DOHH2 (cell line): ENCODE measurements at regions not wholly inside any gene's neighbourhood (a gene's known extent, or its start where the extent isn't known, plus 50 kb on each side); places are given as distances from the start of the nearest gene placed in this dataset.
"Not testable (repeated sequence)": the region's sequence is repeated elsewhere in the genome, so short reads cannot be mapped to it uniquely, and the experiment has no call there.

ENCODE experiments used
- H3F3A ChIP-seq: fragments of 200-600 bp; sonication (generic), shearing (Covaris generic); 2 replicates; pipeline ENCODE4 v1.6.0; 2016; ENCODE audit warnings: antibody characterized with exemption, mild to moderate bottlenecking; ENCODE audit not compliant: control insufficient read depth, insufficient read depth
- H3K27ac ChIP-seq: fragments of 200-600 bp; sonication (generic); 2 replicates; pipeline ENCODE4 v1.5.1; 2014; ENCODE audit warnings: low read depth, mild to moderate bottlenecking, low read length, moderate library complexity
- H3K27me3 ChIP-seq: fragments of 200-600 bp; sonication (generic); 2 replicates; pipeline ENCODE4 v1.6.1; 2014; ENCODE audit warnings: mild to moderate bottlenecking, low read length, mixed read lengths; ENCODE audit not compliant: control insufficient read depth
- H3K36me3 ChIP-seq: fragments of 200-600 bp; sonication (generic); 2 replicates; pipeline ENCODE4 v1.6.1; 2014; ENCODE audit warnings: mild to moderate bottlenecking, low read length, moderate library complexity, mixed read lengths; ENCODE audit not compliant: control insufficient read depth
- H3K4me1 ChIP-seq: fragments of 200-600 bp; sonication (generic); 2 replicates; pipeline ENCODE4 v1.6.1; 2014; ENCODE audit warnings: mild to moderate bottlenecking, low read length, mixed read lengths; ENCODE audit not compliant: control insufficient read depth
- H3K4me2 ChIP-seq: fragments of 200-600 bp; sonication (generic); 2 replicates; pipeline ENCODE4 v1.6.0; 2014; ENCODE audit warnings: mild to moderate bottlenecking, low read length, moderate library complexity
- H3K4me3 ChIP-seq: fragments of 200-600 bp; sonication (generic); 2 replicates; pipeline ENCODE4 v1.5.1; 2014; ENCODE audit warnings: mild to moderate bottlenecking, low read length, mixed read lengths
- H3K79me2 ChIP-seq: fragments of 200-600 bp; sonication (generic); 2 replicates; pipeline ENCODE4 v1.6.1; 2014; ENCODE audit warnings: mild to moderate bottlenecking, low read length, mixed read lengths; ENCODE audit not compliant: control insufficient read depth
- H3K9me2 ChIP-seq: fragments of 200-600 bp; sonication (generic); replicated peaks from 2 replicates; pipeline ENCODE4 v1.6.1; 2014; ENCODE audit warnings: mild to moderate bottlenecking, low read length, mixed read lengths; ENCODE audit not compliant: control insufficient read depth
- H3K9me3 ChIP-seq: fragments of 200-600 bp; sonication (generic); 2 replicates; pipeline ENCODE4 v1.6.1; 2014; ENCODE audit warnings: antibody characterized with exemption, low read length, mixed read lengths; ENCODE audit not compliant: control insufficient read depth, insufficient read depth
- H4K20me1 ChIP-seq: fragments of 200-600 bp; sonication (generic); 2 replicates; pipeline ENCODE4 v1.6.0; 2014; ENCODE audit warnings: low read depth, mild to moderate bottlenecking, antibody characterized with exemption, low read length, moderate library complexity; ENCODE audit not compliant: control insufficient read depth, insufficient read depth
- EZH2phosphoT487 ChIP-seq: fragments of 200-600 bp; sonication (generic); IDR thresholded peaks from 2 replicates; pipeline ENCODE4 v1.6.1; 2017; ENCODE audit warnings: borderline replicate concordance, mild to moderate bottlenecking, antibody characterized with exemption, low read length, moderate library complexity, mixed read lengths
- TF ChIP-seq, protein P1 (sequence below): fragments of 200-600 bp; sonication (generic); IDR thresholded peaks from one replicate; pipeline ENCODE4 v1.5.1; 2014; ENCODE audit warnings: antibody characterized with exemption, mild to moderate bottlenecking, low read depth, low read length; ENCODE audit not compliant: poor library complexity, severe bottlenecking

DNA sequence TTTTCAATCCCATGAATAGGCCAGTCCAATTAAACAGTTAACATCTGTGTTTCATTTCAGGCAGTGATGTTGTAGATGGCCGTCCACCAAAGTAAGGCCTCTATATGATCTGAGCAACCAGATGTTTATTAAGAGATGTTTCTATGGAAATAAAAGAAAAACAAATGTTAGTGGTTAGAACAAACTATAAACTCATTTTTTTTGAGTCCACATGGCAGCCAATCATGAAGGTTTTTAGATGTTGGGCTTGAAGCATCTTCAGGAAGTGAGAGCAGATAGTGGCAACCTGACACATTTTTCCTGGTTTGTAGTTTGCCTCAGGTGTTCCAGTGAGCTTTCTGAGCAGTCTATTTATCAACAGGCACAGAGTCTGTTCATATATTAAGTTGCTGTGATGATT, 746.1 kb downstream of the PRIM2 start:
- not testable (repeated sequence) for H4K20me1 ChIP-seq

DNA sequence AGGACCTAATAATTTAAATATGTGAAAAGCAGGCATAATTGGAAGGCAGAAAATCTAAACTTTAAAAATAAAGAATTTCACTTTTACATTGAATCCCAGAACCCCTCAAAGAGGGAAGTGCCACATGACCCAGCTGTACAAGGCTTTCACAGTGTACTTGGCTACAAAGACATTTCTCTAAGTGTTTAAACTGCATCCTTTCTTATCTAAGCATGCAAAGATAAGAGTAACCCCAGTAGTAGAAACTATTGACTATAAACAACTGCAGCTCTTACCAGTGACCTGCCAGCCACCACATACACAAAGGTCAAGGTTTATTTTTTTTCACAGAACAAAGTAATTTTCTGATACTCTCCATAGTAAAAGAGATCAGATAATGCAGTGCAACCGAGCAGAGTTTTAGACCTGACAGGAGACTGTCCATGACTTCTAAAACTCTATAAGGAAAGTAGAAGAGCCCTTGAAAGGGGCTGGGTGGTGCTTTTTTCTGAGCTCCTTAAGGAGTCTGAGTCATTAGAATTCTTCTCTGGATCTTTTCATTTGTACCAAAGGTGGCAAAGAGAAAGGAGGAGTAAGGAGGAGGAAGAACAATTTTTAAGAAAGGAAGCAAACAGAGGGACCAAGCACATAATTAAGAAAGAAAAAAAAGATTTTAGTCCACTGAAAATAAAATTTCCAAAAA, 750.6 kb downstream of the PRIM2 start:
- H3K27me3 ChIP-seq, H3K79me2 ChIP-seq, H3K4me2 ChIP-seq, H4K20me1 ChIP-seq, H3K9me3 ChIP-seq, H3F3A ChIP-seq, H3K27ac ChIP-seq, H3K9me2 ChIP-seq, H3K36me3 ChIP-seq, H3K4me1 ChIP-seq, H3K4me3 ChIP-seq: not testable (repeated sequence)

More for the DNA sequence above, 746.1 kb downstream of the PRIM2 start:
- not testable (repeated sequence) for H3K9me2 ChIP-seq, H3K4me3 ChIP-seq, H3K27ac ChIP-seq, H3K27me3 ChIP-seq, H3K9me3 ChIP-seq, H3F3A ChIP-seq, H3K4me1 ChIP-seq, H3K36me3 ChIP-seq, H3K79me2 ChIP-seq, H3K4me2 ChIP-seq

DNA sequence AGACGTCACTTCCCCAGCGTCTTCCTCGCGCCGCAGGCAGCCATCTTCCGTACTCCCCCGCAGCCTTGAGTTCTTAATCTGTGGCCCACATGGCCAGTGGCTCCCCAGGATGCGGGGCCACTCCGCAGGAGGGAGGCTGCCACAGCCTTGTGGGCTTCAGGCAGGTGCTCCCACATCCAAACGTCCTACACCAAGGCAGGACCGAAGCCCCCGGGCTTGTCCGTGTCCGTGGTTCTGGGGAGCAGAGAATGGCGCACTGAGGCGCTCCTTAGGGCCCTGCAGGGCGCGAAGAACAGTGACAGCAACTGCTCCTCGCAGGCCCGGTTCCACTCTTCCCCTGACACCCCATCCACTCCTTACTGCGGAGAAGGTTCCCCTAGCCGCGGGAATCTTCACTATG, 755.8 kb downstream of the PRIM2 start:
- Histone ChIP-seq H3K9me2 (no peaks in the 10 kb centered on the region), H3F3A (no peaks in the 10 kb centered on the region), H3K27ac (no peak overlapping the region), H3K79me2 (no peaks in the 10 kb centered on the region), H3K36me3 (no peaks in the 10 kb centered on the region), H4K20me1 (no peaks in the 10 kb centered on the region), H3K27me3 (no peaks in the 10 kb centered on the region), H3K4me3 (no peak overlapping the region), H3K4me1 (no peaks in the 10 kb centered on the region), H3K4me2 (no peak overlapping the region), H3K9me3 (no peaks in the 10 kb centered on the region)
- TF ChIP-seq, protein P1, sequence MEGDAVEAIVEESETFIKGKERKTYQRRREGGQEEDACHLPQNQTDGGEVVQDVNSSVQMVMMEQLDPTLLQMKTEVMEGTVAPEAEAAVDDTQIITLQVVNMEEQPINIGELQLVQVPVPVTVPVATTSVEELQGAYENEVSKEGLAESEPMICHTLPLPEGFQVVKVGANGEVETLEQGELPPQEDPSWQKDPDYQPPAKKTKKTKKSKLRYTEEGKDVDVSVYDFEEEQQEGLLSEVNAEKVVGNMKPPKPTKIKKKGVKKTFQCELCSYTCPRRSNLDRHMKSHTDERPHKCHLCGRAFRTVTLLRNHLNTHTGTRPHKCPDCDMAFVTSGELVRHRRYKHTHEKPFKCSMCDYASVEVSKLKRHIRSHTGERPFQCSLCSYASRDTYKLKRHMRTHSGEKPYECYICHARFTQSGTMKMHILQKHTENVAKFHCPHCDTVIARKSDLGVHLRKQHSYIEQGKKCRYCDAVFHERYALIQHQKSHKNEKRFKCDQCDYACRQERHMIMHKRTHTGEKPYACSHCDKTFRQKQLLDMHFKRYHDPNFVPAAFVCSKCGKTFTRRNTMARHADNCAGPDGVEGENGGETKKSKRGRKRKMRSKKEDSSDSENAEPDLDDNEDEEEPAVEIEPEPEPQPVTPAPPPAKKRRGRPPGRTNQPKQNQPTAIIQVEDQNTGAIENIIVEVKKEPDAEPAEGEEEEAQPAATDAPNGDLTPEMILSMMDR: no peak
- no peak for TF ChIP-seq EZH2phosphoT487

DNA sequence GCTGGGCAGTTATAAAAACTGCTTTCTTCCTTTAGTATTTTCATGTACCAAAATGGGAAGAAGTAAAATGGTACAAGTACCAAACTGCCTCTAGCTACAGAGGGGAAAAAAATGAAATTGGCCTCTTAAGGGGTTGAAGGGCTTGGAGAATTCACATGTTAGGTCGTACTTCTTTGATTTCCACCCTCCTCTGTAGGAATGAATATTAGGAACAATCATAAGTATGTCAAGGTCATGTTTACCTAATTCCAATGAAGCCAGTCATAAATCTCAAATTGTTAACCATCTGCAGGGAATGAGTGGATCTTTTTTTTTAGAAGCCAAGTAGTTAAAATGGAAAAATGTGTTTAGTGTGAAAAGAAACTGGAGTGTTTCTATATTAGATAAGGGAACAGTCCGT, 772.6 kb downstream of the PRIM2 start:
- H4K20me1 ChIP-seq, H3K27me3 ChIP-seq, H3K4me3 ChIP-seq, H3K36me3 ChIP-seq, H3K4me2 ChIP-seq, H3F3A ChIP-seq, H3K9me3 ChIP-seq, H3K79me2 ChIP-seq, H3K4me1 ChIP-seq, H3K27ac ChIP-seq, H3K9me2 ChIP-seq: not testable (repeated sequence)

DNA sequence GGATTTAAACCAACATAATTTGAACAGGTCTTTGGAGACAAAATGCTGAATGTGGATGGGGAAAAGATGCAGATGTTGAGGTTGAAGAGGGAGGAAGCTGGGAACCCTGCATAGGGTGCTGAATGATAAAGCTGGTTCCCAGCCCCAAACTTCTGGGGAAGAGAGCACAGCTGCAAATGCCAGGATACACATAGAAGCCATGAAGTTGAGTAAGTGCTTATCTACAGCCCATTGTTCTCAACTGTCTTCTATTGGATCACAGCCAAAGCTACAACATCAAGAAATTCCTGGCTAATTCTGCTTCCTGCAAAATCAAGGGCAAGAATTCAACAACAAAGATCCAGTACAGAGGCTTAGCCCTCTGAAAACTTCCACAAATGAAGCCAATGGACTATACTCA, 779.8 kb downstream of the PRIM2 start:
- H4K20me1 ChIP-seq, H3K9me3 ChIP-seq, H3K4me2 ChIP-seq, H3K9me2 ChIP-seq, H3K79me2 ChIP-seq, H3F3A ChIP-seq, H3K4me3 ChIP-seq, H3K27ac ChIP-seq, H3K4me1 ChIP-seq, H3K36me3 ChIP-seq, H3K27me3 ChIP-seq: not testable (repeated sequence)
